ENCODE measurements at regions not wholly inside any gene's neighbourhood (a gene's known extent, or its start where the extent isn't known, plus 50 kb on each side); places are given as distances from the start of the nearest gene placed in this dataset.

GRCh38 chr6:49030251-49031020, 432.6 kb downstream of the MMUT start:
- no peak for TF ChIP-seq YY1 (IDR thresholded peaks at IDR 0.05; ENCODE audit: low read depth)
- no peak for TF ChIP-seq MAX (IDR thresholded peaks at IDR 0.05)
- TF ChIP-seq ZBTB7A (IDR thresholded peaks at IDR 0.05; ENCODE audit: low read depth), result no peak
- TF ChIP-seq EP300 (IDR thresholded peaks at IDR 0.05; ENCODE audit: borderline replicate concordance), result no peak
- TF ChIP-seq CREB1 (IDR thresholded peaks at IDR 0.05; ENCODE audit: low read depth), result no peak
- no peak for TF ChIP-seq TAF1 (IDR thresholded peaks at IDR 0.05; ENCODE audit: low read depth)
- no peak for TF ChIP-seq TEAD4 (IDR thresholded peaks at IDR 0.05)
- TF ChIP-seq RAD21 (IDR thresholded peaks at IDR 0.05; ENCODE audit: low read depth), result no peak

Measured in Ishikawa (cell line).